NCI-H2196 (cell line): ENCODE measurements at regions not wholly inside any gene's neighbourhood (a gene's known extent, or its start where the extent isn't known, plus 50 kb on each side); places are given as distances from the start of the nearest gene placed in this dataset.
"Not testable (repeated sequence)": the region's sequence is repeated elsewhere in the genome, so short reads cannot be mapped to it uniquely, and the experiment has no call there.

Experiments
- DNase-seq: peaks from one replicate; lab custom pipeline; 2025; ENCODE audit not compliant: unreplicated experiment; lab: John Stamatoyannopoulos, UW

DNA sequence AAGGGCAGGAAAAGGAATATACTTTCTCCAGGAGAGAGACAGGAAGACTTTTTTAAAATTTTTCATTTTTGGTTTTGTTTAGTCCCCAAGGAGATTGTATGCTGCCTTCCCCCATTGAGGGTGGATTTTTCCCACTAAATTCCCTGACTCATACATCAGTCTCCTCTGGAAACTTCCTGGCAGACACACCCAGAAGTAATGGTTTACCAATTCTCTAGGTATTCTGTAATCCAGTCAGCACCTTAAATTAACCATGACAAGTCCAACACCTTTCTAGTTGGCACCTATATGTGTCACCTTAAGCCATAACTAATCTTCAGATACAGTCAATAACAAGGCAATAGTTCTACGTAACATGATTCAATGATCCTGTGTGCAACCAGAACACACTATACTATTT is 373.6 kb upstream of the NPAP1 start:
- DNase-seq = not testable (repeated sequence)

DNA sequence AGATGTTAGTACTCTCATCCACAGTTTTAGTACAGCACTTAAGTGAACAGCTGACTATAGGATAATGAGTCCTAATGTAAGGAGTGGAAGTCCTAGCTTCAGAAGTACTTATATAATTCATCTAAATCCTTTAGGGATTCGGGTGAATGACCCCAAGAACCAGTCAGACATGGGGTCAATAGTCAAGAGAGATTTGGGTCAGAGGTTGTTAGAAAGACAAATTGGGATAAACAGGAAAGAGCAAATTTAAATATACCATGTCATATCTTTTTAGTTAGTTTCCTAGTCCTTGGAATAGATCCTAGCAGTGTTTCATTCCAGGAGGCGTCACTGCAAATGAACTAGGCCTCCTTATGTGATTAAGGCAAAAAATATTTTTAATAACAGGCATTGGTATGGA is 370.8 kb upstream of the NPAP1 start:
- not testable (repeated sequence) for DNase-seq

DNA sequence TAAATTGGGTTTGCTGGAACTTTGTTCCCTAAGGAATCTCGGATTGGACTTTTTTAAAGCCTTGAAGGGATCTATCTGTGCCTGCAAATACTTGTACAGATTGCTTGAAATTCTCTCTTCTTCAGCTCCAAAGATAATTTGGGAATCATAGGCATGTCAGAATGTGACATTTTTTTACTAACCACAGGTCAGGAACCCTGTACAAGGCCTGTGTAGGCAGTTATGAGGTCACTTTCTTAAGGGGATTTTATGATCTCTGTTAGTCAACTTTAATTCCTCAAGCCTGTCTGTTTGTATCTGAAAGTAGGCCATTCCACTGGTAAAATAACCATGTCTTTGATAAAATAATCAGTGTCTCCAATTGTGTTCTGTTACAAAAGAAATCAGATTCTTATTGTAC is 369.9 kb upstream of the NPAP1 start:
- not testable (repeated sequence) for DNase-seq

DNA sequence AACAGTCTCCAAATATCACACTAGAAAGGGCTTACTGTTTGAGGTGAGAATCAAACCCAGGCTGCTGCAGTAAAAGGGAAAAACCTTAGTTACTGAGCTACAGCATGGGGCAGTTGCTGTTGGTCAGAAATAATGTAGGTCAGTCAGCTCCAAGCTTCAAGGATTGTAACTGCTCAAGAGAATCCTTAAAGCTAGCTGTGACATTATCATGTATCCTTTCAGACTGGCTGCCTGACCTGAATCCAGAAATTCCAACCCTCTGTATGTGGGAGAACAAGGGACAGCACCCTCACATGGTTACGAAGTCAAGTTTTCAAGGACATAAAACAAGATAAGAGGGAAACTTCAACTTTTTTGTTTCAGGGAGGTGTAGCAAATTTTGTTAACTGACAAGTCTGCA is 365.9 kb upstream of the NPAP1 start:
- DNase-seq = not testable (repeated sequence)

DNA sequence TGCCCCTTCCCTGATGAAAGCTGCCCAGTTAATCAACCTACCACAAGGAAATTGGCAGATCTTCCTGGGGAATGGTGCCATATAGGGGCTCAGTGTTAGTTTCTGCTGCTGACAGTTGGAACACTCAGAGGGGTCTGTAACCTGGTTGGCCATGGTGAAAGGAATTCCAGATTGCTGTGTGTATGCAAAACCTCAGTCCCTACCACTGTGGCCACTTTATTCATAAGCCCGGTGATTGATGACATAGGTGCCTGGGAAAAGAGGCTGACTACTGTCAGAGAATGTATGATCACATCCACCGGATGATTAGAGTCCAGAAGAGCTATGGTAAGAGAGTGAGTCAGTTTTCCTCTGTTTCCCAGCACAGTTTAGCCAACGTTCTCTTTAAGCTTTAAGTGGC is 363.9 kb upstream of the NPAP1 start:
- DNase-seq = not testable (repeated sequence)

DNA sequence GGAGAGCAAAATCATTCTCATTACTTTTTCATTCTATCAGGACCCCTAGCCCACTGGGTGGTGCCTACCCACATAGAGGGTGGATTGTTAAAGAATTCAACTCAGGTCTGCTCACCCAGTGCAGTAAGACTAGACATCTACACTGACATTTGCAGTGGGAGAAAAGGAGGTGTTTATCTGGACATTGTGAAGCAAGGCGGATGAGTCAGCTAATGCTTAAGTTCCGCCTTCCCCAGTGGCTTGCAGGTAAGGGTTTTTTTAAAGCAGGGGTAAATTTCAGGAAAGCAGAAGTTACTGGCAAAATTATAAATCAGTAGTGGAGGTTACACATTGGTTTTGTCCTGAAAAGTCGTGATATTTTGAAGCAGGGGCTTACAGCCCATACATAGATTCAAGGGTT is 359.2 kb upstream of the NPAP1 start:
- not testable (repeated sequence) for DNase-seq

DNA sequence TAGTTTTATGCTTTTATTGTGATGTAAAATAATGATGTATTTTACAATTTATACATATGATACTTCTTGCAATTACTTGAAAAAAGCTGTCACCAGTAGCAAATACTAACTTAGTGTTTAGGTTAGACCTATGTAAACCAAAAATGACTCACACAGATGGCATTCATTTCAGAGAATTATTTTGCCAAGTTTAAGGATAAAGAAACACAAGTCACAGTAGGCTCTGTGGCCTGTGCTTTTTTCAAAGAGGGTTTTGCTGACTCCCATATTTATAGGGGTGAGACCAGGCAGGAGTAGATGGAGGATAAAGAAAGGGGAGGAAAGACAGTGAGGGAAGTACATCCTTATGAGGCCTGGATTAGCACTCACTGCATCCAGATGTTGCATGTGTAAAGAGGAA is 356.6 kb upstream of the NPAP1 start:
- no peak for DNase-seq

DNA sequence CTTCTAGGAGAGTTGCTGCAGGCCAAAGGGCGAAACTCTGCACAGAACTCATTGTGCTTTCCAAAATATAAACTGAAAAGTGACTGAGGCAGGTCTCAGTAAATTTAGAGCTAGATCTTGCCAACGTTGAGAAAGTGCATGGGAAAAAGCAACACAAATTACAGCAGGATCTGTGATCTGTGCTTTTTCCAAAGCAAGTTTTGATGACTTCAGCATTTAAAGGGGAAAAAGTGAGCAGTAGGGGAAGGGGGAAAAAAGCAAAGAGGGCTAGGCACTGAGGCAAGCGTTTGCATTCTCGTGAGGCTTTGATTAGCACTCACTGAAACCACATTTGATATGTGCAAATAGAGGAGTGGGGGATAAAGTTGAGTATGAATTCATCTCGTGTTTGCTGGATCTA is 351.5 kb upstream of the NPAP1 start:
- not testable (repeated sequence) for DNase-seq

DNA sequence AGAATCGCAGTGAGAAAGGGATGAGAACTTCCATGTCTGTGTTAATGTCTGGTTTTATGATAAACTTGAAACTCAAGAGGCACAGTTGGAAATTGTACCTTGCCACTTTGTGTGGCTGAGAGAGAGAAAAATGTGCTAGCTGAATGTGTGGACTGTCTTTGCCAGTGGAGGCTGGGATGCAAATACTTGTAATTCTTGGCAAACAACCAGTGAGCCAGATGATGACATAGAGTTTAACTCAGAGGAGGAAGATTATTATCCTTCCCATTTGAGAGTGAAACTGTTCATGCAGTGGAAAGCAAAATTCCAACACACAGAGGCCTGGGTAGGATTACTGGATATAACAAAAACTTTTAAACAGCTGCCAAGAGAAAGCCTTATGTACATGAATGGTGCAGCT is 349.1 kb upstream of the NPAP1 start:
- not testable (repeated sequence) for DNase-seq

DNA sequence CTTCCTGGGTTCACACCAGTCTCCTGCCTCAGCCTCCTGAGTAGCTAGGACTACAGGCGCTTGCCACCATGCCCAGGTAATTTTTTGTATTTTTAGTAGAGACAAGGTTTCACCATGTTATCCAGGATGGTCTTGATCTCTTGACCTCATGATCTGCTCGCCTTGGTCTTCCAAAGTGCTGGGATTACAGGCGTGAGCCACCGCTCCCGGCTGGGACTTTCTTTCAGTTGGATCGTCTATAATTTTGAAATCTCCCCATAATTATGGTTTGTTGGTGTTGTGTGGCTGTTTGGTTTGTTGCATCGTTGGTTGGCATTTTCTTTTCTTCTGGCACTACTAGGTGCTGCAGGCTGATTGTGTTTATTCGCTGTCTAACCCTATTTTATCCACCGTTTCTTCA is 343.6 kb upstream of the NPAP1 start:
- not testable (repeated sequence) for DNase-seq

DNA sequence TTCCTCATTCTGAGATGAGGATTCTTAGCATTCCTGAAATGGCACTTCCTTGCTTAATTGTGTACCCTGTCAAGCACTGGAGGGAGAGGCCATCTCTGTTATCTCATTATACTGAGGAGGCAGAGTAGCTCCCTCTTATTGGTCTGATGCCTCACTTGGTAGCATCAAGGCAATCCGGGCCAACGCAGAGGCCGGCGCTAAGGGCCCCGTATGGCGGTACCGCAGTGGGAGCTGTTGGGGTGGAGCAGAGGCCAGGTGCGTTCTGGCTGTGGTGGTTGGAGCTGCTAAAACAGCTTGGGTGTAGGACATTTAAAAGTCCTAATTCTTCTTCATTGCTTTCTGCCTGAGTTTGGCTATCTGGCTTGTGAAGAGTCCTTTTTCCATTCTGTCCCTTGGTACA is 333.7 kb upstream of the NPAP1 start:
- not testable (repeated sequence) for DNase-seq

DNA sequence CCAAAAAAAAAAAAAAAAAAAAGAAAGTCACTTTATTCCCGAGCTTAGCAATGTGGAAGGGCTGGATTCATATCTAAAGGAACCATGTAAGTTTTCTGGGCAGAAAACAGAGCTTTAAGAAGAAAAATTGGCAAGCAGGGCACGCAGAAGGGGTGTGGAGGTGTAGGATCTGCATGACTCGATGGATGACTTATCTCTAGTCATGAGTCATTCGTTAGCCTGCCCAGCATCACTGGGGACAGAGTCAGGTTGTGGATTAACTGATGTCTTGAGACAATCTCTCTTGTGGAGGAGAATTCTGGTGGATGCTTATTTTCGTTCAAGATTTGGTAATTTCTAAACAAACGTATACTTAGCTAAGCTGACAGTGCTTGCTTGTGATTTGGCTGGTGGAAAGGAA is 322.8 kb upstream of the NPAP1 start:
- not testable (repeated sequence) for DNase-seq

DNA sequence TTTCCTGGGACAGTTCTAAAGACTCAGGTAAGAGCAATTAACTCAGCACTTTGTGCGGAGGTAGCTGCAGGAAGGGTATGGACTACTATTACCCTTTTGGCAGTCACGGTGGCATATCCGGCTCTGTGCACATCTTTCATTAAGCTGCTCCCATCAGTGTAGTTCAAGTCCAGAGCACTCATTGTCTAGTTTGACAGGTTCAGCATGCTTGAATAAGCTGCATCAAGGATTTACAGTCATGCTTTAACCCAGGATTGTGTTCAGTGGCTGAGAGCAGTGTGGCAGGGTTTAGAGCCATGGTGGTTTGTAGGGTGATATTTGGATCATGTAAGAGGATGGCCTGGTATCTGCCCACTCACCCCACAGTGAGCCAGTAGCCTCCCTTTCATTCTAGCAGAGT is 294.5 kb upstream of the NPAP1 start:
- not testable (repeated sequence) for DNase-seq

DNA sequence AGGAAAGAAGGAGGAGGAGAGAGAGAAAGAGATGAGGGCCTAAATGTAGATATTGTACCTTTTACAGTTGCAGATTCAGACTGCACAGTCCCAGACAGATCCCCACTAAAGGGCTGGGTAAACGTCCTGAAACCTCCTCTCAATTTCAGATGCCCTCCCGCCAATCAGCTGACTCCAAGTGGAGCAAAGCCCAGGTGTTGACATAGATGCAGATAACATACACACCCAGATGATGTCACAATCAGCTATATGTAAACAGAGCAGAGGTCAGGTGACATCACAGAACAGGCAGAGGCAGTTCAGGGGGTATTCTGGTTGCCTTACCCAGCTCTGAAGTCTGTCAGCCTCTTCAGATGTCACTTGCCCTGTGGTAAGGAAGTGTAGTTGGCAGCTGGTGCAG is 290.3 kb upstream of the NPAP1 start:
- DNase-seq = not testable (repeated sequence)

DNA sequence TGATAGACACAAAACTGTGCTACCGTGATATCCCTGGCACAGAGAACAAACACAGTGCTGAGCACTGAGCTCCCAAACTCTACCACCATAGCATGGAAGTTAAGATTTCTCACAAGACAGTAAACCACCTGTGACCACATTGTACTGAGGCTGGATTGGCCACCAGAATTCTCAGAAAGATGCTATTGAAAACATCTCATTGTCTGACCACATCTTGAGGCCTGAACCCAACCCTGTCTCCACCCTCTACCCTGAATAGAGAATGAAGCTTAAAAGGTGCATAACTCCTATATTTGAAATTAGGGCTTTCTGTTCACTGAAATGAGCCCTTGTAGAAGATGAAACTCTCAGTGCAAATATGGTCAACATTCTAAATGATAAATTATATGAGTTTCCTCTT is 281.3 kb upstream of the NPAP1 start:
- DNase-seq = no peak

DNA sequence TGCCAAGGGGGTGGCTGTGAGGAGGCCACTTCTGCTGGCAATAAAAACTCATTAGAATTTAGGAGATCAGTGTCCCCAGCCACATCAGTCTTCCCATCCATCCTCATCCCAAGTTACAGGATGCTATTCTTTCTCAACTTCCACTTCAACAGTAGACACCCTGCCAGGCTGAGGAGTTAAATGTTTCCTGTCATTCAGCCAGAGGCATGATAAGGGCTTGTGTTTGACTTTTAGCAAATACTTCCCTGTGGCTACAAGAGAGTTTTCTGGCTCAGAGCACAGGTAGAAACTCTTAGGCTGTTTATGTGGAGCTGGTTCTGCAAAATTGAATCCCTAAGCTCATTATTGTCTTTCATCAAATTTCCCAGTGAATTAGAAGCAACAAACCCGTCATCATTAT is 262.9 kb upstream of the NPAP1 start:
- not testable (repeated sequence) for DNase-seq

DNA sequence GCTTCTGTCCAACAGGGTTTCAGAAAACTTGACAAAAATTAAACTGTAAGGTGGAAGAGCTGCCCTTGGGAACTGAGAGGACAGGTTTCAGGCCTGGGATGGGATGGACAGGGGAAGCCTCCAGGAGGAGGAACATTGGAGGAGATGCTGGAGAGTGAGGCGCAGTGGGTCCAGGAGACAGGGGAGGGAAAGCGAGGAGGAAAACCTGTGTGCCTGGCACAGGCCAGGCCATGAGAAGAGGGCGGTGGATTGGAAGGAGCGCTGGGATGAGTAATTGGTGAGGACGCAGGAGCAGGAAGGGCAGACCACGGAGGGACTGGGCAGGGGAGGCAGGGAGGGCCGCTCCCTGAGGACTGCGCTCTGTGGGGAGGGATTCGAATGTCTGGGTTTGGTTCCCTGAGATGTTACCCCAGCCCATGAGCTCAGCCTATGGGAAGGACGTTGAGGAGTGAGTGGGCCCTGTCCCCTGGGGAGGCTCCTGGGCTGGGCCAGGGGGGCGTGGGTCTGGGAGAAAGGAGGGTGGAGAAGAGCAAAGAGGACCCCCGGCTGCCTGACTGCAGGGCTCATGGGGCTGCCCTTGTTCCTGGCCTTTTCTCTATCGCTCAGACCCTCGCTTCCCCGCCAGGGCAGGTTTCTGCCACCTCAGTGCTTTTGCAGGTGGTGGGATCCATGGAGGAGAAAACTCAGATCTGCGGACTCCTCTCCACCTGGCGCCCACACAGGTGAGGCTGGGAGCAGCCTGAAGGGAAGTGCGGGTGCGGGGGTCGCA is 249.1 kb upstream of the NPAP1 start:
- DNase-seq = not testable (repeated sequence)

DNA sequence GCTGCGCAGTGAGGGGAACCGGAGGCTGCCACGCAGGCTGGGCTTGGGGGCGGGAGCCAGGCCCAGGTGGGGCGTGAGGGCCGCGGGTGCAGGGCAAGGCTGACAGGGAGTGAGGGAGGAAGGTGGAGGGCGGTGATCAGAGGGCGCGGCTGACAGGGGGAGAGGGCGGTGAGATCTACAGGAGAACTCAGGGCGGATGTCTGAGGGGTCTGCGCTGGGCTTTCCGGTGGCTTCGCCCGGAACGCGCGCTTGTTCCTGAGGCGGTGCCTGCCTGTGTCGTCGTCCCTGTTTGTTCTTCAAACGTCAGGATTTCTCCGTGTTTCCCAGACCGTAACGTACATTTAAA is 248.5 kb upstream of the NPAP1 start:
- DNase-seq = not testable (repeated sequence)

DNA sequence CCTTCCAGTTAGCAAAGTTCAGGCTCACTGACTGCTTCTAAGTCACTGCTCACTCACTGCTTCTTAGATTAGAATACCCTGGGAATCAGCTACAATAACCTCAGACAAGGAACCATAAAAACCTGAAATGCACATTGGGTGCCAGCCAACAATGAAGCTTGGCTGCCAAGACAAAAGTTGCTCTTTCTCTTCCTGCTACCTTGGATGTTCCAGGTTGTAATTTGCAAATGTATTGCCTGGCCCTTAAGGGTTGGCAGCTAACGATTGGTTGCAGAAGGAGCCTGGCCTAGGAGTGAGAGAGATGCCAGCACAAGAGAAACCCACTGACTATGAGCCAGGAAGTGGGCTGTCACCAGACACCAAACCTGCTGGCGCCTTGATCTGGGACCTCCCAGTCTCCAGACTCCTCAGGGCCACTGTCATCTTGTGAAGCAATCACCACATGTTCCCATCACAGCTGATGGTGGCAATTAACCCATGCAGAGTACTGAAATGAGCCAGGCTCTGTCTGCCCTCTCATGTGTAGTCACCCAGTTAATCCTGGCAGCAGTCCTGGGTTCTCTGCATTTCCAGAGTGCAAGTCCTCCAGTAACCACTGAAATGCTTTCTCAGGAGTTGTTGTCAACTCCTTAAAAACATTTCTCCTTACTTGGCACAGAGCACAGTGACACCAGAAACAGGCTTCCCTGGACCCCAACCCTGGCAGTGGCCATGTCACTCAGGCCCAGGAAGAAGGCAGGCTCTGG is 240.3 kb upstream of the NPAP1 start:
- not testable (repeated sequence) for DNase-seq

DNA sequence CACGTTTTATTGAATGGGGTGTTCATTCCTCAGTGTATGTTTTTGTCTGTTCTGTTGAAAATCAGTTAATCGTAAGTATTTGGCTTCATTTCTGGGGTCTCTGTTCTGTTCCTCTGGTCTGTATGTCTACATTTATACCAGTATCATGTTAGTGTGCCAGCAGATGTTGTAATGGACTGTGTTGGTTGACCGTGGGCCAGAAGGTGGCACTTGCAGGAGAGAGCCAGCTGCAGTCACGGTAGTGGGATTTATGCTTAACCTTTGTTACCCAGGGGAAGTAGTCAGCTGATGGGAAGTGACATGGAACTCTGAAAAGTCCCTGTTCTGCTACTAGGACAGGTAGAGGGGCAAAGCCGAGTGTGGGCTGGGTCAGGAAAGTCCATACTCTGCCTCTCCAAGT is 238.3 kb upstream of the NPAP1 start:
- not testable (repeated sequence) for DNase-seq

DNA sequence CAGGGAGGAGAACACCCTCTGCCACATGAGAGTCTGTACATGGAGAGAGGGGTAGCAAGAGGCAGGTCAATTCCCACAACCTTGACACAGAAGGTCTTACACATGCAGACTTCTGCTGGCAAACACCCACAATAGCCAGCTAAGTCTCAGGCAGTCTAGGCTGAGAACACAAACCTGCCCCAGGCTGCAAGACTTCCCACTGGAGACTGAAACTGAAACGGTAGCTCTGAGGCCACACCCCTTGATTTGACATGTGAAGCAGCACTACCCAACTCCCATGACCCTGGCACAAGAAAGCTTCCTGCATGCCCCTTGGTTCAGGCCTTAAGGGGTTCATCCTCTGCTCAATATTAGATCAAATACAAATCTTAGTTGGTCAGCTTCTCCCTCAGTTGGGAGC is 237.8 kb upstream of the NPAP1 start:
- DNase-seq = not testable (repeated sequence)
